Gastrocnemius medialis (tissue), 4 donors: ENCODE measurements at regions not wholly inside any gene's neighbourhood (a gene's known extent, or its start where the extent isn't known, plus 50 kb on each side); places are given as distances from the start of the nearest gene placed in this dataset.

Source experiments
- CTCF ChIP-seq, 5 experiments: fragments of 450-650 bp in 3 of 5; fragments of 200-600 bp in 2 of 5; sonication (generic) in 2 of 5; IDR thresholded peaks in 4 of 5; conservative IDR thresholded peaks in 1 of 5; 1 replicate in 4 of 5; 2 replicates in 1 of 5; pipeline ENCODE4 v1.5.1; 2016 to 2019; ENCODE audit warnings: antibody characterized with exemption in 5 of 5, mild to moderate bottlenecking in 3 of 5, moderate library complexity in 3 of 5
- POLR2A ChIP-seq, 2 donors: fragments of 450-650 bp; IDR thresholded peaks; one replicate each; pipeline ENCODE4 v1.6.1; 2017; ENCODE audit warnings: antibody characterized with exemption in 2 of 2, mild to moderate bottlenecking in 2 of 2, moderate library complexity in 2 of 2

DNA sequence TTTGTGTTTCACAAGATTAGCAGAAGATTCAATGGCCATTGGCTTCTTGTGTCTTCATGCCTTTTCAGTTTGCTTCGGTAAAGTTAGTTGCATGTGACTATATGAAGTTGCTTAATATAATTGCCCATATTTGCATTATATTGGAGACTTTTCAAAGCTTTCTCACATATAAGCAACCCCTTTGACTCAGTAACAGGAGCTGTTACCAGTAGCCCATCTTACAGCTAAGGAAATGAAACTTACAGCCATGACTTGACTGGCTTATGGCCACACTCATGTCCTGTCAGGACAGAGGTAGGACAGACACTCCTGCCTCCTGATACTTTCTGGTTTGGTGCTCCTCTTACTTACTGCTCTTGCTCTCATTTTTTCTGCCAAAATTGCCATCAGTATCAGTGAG is 1082.1 kb downstream of the BCL11B start:
- TF ChIP-seq CTCF (IDR thresholded peaks at IDR 0.05 in 4 of 5, conservative IDR thresholded peaks at IDR 0.05 in 1 of 5) (no peak), POLR2A (IDR thresholded peaks at IDR 0.05) (no peak)
